Stomach (tissue), 4 donors: ENCODE measurements at regions not wholly inside any gene's neighbourhood (a gene's known extent, or its start where the extent isn't known, plus 50 kb on each side); places are given as distances from the start of the nearest gene placed in this dataset.
"Not testable (repeated sequence)": the region's sequence is repeated elsewhere in the genome, so short reads cannot be mapped to it uniquely, and the experiment has no call there.

Experiments
- EP300 ChIP-seq: sonication (generic); formaldehyde crosslinking; IDR thresholded peaks from one replicate; pipeline ENCODE4 v1.6.1; 2017; ENCODE audit warnings: antibody characterized with exemption
- POLR2A ChIP-seq, 4 donors: fragments of 450-650 bp; IDR thresholded peaks; one replicate each; pipeline ENCODE4 v1.6.1; 2016; ENCODE audit warnings: antibody characterized with exemption in 4 of 4, control low read depth in 2 of 4, mild to moderate bottlenecking in 1 of 4, moderate library complexity in 1 of 4
- POLR2AphosphoS5 ChIP-seq, 3 donors: sonication (generic); formaldehyde crosslinking; IDR thresholded peaks; one replicate each; pipeline ENCODE4 v1.6.1; 2016; ENCODE audit warnings: antibody characterized with exemption in 3 of 3
- TF ChIP-seq, protein P1 (sequence below), 7 experiments: fragments of 450-650 bp in 4 of 7; fragments of 200-600 bp in 3 of 7; sonication (generic) in 3 of 7; IDR thresholded peaks; one replicate each; pipeline ENCODE4 v1.5.1; 2016 to 2019; ENCODE audit warnings: antibody characterized with exemption in 7 of 7, control low read depth in 2 of 7, mild to moderate bottlenecking in 1 of 7

DNA sequence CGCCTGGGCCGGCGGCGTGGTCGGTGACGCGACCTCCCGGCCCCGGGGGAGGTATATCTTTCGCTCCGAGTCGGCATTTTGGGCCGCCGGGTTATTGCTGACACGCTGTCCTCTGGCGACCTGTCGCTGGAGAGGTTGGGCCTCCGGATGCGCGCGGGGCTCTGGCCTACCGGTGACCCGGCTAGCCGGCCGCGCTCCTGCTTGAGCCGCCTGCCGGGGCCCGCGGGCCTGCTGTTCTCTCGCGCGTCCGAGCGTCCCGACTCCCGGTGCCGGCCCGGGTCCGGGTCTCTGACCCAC, 2315.5 kb upstream of the TPTE start:
- TF ChIP-seq POLR2A (IDR thresholded peaks at IDR 0.05); POLR2AphosphoS5 (IDR thresholded peaks at IDR 0.05); EP300: not testable (repeated sequence)
- TF ChIP-seq, protein P1, sequence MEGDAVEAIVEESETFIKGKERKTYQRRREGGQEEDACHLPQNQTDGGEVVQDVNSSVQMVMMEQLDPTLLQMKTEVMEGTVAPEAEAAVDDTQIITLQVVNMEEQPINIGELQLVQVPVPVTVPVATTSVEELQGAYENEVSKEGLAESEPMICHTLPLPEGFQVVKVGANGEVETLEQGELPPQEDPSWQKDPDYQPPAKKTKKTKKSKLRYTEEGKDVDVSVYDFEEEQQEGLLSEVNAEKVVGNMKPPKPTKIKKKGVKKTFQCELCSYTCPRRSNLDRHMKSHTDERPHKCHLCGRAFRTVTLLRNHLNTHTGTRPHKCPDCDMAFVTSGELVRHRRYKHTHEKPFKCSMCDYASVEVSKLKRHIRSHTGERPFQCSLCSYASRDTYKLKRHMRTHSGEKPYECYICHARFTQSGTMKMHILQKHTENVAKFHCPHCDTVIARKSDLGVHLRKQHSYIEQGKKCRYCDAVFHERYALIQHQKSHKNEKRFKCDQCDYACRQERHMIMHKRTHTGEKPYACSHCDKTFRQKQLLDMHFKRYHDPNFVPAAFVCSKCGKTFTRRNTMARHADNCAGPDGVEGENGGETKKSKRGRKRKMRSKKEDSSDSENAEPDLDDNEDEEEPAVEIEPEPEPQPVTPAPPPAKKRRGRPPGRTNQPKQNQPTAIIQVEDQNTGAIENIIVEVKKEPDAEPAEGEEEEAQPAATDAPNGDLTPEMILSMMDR (IDR thresholded peaks at IDR 0.05), result not testable (repeated sequence)
